ENCODE measurements at regions not wholly inside any gene's neighbourhood (a gene's known extent, or its start where the extent isn't known, plus 50 kb on each side); places are given as distances from the start of the nearest gene placed in this dataset.

- no peak for TF ChIP-seq CTCF (IDR thresholded peaks at IDR 0.05)
- TF ChIP-seq POLR2AphosphoS5 (IDR thresholded peaks at IDR 0.05) = no peak
These were observed 269.1 kb downstream of the EMP1 start for GRCh38 chr12:13465635-13466034.

Data from breast epithelium (tissue), 3 donors.